ENCODE measurements at regions not wholly inside any gene's neighbourhood (a gene's known extent, or its start where the extent isn't known, plus 50 kb on each side); places are given as distances from the start of the nearest gene placed in this dataset.

DNA sequence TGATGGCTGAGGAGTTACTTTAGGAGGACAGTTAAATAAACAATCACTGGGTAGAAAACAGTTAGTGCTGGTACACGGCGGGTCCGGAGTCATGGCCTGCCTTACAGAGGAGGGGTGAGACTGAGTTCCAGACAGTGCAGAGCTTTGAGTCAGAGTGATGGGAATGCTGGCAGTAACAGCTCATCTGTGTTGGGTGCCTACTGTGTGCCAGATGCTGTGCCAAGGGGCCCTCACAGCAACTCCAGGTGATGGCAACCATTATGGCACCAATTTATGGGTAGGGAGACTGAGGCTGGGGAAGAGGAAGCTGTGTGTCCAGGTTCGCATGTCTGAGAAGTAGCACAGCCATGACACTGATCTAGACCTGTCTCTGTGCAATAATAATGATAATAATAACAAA, 132.6 kb downstream of the CEBPB start:
- Histone ChIP-seq H3K4me2 (ENCODE audit: insufficient read depth, low read length) (no peak overlapping the region), H3K4me3 (replicated peaks in 1 of 3; ENCODE audit: insufficient read depth in 1 of 3, low read depth in 1 of 3, low read length in 3 of 3) (no peak overlapping the region), H3K4me1 (ENCODE audit: control insufficient read depth, extremely low read depth, insufficient read depth, low read length) (no peaks in the 10 kb centered on the region), H3K79me2 (ENCODE audit: control insufficient read depth, insufficient read depth, low read length) (no peaks in the 10 kb centered on the region), H3K9ac (replicated peaks; ENCODE audit: extremely low read depth, insufficient read depth, low read length) (no peak overlapping the region), H4K20me1 (replicated peaks; ENCODE audit: control insufficient read depth, extremely low read depth, insufficient read depth, low read length) (no peaks in the 10 kb centered on the region), H3K9me1 (replicated peaks; ENCODE audit: control insufficient read depth, extremely low read depth, insufficient read depth, low read length) (no peaks in the 10 kb centered on the region), H3K27ac (ENCODE audit: insufficient read depth, low read depth, low read length) (no peak overlapping the region), H2AFZ (ENCODE audit: low read depth, low read length) (no peak overlapping the region), H3K27me3 (ENCODE audit: control insufficient read depth in 2 of 2, insufficient read depth in 2 of 2, low read length in 2 of 2) (peaks cover 8 to 10% of the 10 kb centered on the region in 2 experiments), H3K36me3 (ENCODE audit: control insufficient read depth in 2 of 2, extremely low read depth in 1 of 2, insufficient read depth in 2 of 2, low read length in 2 of 2) (no peaks in the 10 kb centered on the region), H3K9me3 (replicated peaks; ENCODE audit: control insufficient read depth, insufficient read depth, low read length) (no peaks in the 10 kb centered on the region)
- dilution Hi-C loops (cut with MboI; ENCODE audit: extremely low pct_ligation_motif_present, low sequenced_read_pairs) = no loop called here
- no peak for TF ChIP-seq POLR2AphosphoS5 (IDR thresholded peaks at IDR 0.05; ENCODE audit: insufficient read depth, low read depth, low read length)
- TF ChIP-seq POLR2A (IDR thresholded peaks at IDR 0.05; ENCODE audit: low read depth, low read length) = no peak
- TF ChIP-seq FOS (IDR thresholded peaks at IDR 0.05; ENCODE audit: borderline replicate concordance, insufficient read depth, low read length) = no peak
- TF ChIP-seq EZH2 (IDR thresholded peaks at IDR 0.05; ENCODE audit: borderline replicate concordance, low read depth, low read length, severe bottlenecking) = no peak
- no peak for TF ChIP-seq JUN (IDR thresholded peaks at IDR 0.05; ENCODE audit: borderline replicate concordance, insufficient read depth, insufficient read length, low read depth)
- no peak for TF ChIP-seq MYC (IDR thresholded peaks at IDR 0.05; ENCODE audit: low read depth, low read length)
- TF ChIP-seq GATA2 (IDR thresholded peaks at IDR 0.05; ENCODE audit: insufficient read depth, insufficient read length, low read depth, low read length) = no peak
- TF ChIP-seq CTCF (IDR thresholded peaks at IDR 0.05; ENCODE audit: extremely low read depth in 1 of 2, insufficient read depth in 1 of 2, low read depth in 1 of 2, low read length in 2 of 2) = no peak
- TF ChIP-seq MAX (IDR thresholded peaks at IDR 0.05; ENCODE audit: insufficient read depth, insufficient read length) = no peak
- FAIRE-seq = no peak
- BruUV-seq (replicated peaks) = no TSS peak
- DNase-seq (ENCODE audit: low read depth, low spot score) = no peak
- intact Hi-C loops (cut with micrococcal nuclease) = no loop called here
- ChIA-PET CTCF (interaction anchor here (0.9 kb wide), 1 partner anchor 15 kb away, joined by 3 read pairs; no protein-coding TSS in a partner anchor), POLR2A (no interaction called here)

Measured in endothelial cell of umbilical vein (primary cell).